GM23338 (cell line): ENCODE measurements at regions not wholly inside any gene's neighbourhood (a gene's known extent, or its start where the extent isn't known, plus 50 kb on each side); places are given as distances from the start of the nearest gene placed in this dataset.

Experiments
- ATAC-seq: fragments of 200-7000 bp; cut with Tn5 transposase; 3 replicates; pipeline ENCODE4 v1.9.1; 2020
- DNase-seq: peaks from one replicate; pipeline ENCODE4 v3.0.0-alpha.2; 2015; ENCODE audit warnings: low spot score
- H2AFZ ChIP-seq: fragments of 200-600 bp; sonication (generic); 2 replicates; pipeline ENCODE4 v1.8.0; 2016; ENCODE audit warnings: antibody characterized with exemption, mild to moderate bottlenecking, moderate library complexity
- H3F3A ChIP-seq: fragments of 200-600 bp; sonication (generic); replicated peaks from 2 replicates; pipeline ENCODE4 v1.8.0; 2017; ENCODE audit warnings: antibody characterized with exemption, mixed run types, low read depth
- H3K27ac ChIP-seq: fragments of 200-600 bp; sonication (generic); 2 replicates; pipeline ENCODE4 v1.6.1; 2016; ENCODE audit warnings: low read depth
- H3K27me3 ChIP-seq: fragments of 200-600 bp; sonication (generic); 2 replicates; pipeline ENCODE4 v1.8.0; 2016; ENCODE audit warnings: mild to moderate bottlenecking, mixed run types, moderate library complexity; ENCODE audit not compliant: insufficient read depth
- H3K36me3 ChIP-seq: fragments of 200-600 bp; sonication (generic); 2 replicates; pipeline ENCODE4 v1.8.0; 2016; ENCODE audit warnings: mild to moderate bottlenecking; ENCODE audit not compliant: insufficient read depth
- H3K4me1 ChIP-seq: fragments of 200-600 bp; sonication (generic); 2 replicates; pipeline ENCODE4 v1.8.0; 2016; ENCODE audit warnings: mild to moderate bottlenecking, moderate library complexity; ENCODE audit not compliant: insufficient read depth
- H3K4me2 ChIP-seq: fragments of 200-600 bp; sonication (generic); 2 replicates; pipeline ENCODE4 v1.7.1; 2017; ENCODE audit warnings: mixed run types
- H3K4me3 ChIP-seq: fragments of 200-600 bp; sonication (generic); 2 replicates; pipeline ENCODE4 v1.6.1; 2016; ENCODE audit warnings: mixed run types
- H3K79me2 ChIP-seq: fragments of 200-600 bp; sonication (generic); replicated peaks from 2 replicates; pipeline ENCODE4 v1.8.0; 2017; ENCODE audit warnings: mild to moderate bottlenecking; ENCODE audit not compliant: insufficient read depth
- H3K9me2 ChIP-seq: fragments of 200-600 bp; sonication (generic); 2 replicates; pipeline ENCODE4 v1.8.0; 2017; ENCODE audit not compliant: insufficient read depth
- H4K20me1 ChIP-seq: fragments of 200-600 bp; sonication (generic); replicated peaks from 2 replicates; pipeline ENCODE4 v1.8.0; 2017; ENCODE audit warnings: mild to moderate bottlenecking; ENCODE audit not compliant: insufficient read depth
- H3K27ac Mint-ChIP-seq: 2 replicates; pipeline ENCODE4 v1.8.0; 2020; ENCODE audit warnings: inconsistent platforms, mild to moderate bottlenecking, moderate library complexity, mixed read lengths
- H3K27me3 Mint-ChIP-seq: 3 replicates; pipeline ENCODE4 v1.8.0; 2022; ENCODE audit warnings: low read depth, mild to moderate bottlenecking, moderate library complexity, mixed read lengths, inconsistent platforms; ENCODE audit not compliant: insufficient read depth, poor library complexity
- H3K36me3 Mint-ChIP-seq: 3 replicates; pipeline ENCODE4 v1.8.0; 2021; ENCODE audit warnings: low read depth, mild to moderate bottlenecking, inconsistent platforms, moderate library complexity, mixed read lengths
- H3K4me1 Mint-ChIP-seq: 3 replicates; pipeline ENCODE4 v1.8.0; 2020; ENCODE audit warnings: mild to moderate bottlenecking, inconsistent platforms, mixed read lengths
- H3K4me3 Mint-ChIP-seq: 3 replicates; pipeline ENCODE4 v1.8.0; 2021; ENCODE audit warnings: moderate library complexity, mild to moderate bottlenecking, inconsistent platforms, mixed read lengths
- H3K9me3 Mint-ChIP-seq: 3 replicates; pipeline ENCODE4 v1.8.0; 2020; ENCODE audit warnings: moderate library complexity, mild to moderate bottlenecking, inconsistent platforms, mixed read lengths
- CREB1 ChIP-seq: fragments of 250-450 bp; sonication (Bioruptor Pico); IDR thresholded peaks from 2 replicates; pipeline ENCODE4 v1.5.0; 2020; ENCODE audit warnings: low read depth, mild to moderate bottlenecking, moderate library complexity
- EZH2 ChIP-seq: fragments of 200-600 bp; sonication (generic); IDR thresholded peaks from one replicate; pipeline ENCODE4 v1.8.0; 2017; ENCODE audit warnings: antibody characterized with exemption, mild to moderate bottlenecking, low read depth; ENCODE audit not compliant: unreplicated experiment
- EZH2phosphoT487 ChIP-seq: fragments of 200-600 bp; sonication (generic); IDR thresholded peaks from one replicate; pipeline ENCODE4 v1.8.1; 2018; ENCODE audit warnings: antibody characterized with exemption; ENCODE audit not compliant: unreplicated experiment
- JUNB ChIP-seq: IDR thresholded peaks from one replicate; pipeline ENCODE4 v1.6.1; 2016; ENCODE audit warnings: antibody characterized with exemption; ENCODE audit not compliant: unreplicated experiment
- NANOG ChIP-seq: IDR thresholded peaks from 2 replicates; pipeline ENCODE4 v1.6.1; 2016; ENCODE audit warnings: antibody characterized with exemption, borderline replicate concordance
- POLR2AphosphoS5 ChIP-seq: IDR thresholded peaks from 2 replicates; pipeline ENCODE4 v1.6.1; 2016; ENCODE audit warnings: antibody characterized with exemption, low read depth
- REST ChIP-seq: IDR thresholded peaks from one replicate; pipeline ENCODE4 v1.6.1; 2018; ENCODE audit warnings: antibody characterized with exemption; ENCODE audit not compliant: unreplicated experiment
- STAT1 ChIP-seq: IDR thresholded peaks from one replicate; pipeline ENCODE4 v1.6.1; 2016; ENCODE audit warnings: antibody characterized with exemption; ENCODE audit not compliant: unreplicated experiment
- ZNF114 ChIP-seq: fragments of 250-450 bp; sonication (Bioruptor Pico); IDR thresholded peaks from 2 replicates; pipeline ENCODE4 v1.5.0; 2020; ENCODE audit warnings: mild to moderate bottlenecking, moderate library complexity
- ZNF331 ChIP-seq: fragments of 250-450 bp; sonication (Bioruptor Pico); IDR thresholded peaks from 2 replicates; pipeline ENCODE4 v1.5.0; 2020; ENCODE audit warnings: low read depth, mild to moderate bottlenecking, moderate library complexity
- TF ChIP-seq, protein P1 (sequence below): fragments of 250-450 bp; sonication (Bioruptor Pico); IDR thresholded peaks from 2 replicates; pipeline ENCODE4 v1.5.0; 2020; ENCODE audit warnings: mild to moderate bottlenecking, moderate library complexity
- TF ChIP-seq, protein P2 (sequence below), 2 experiments: fragments of 200-600 bp in 1 of 2; sonication (generic) in 1 of 2; conservative IDR thresholded peaks; 2 replicates each; pipeline versions ENCODE4 v1.5.1 to v1.6.1; 2016 to 2017; ENCODE audit warnings: antibody characterized with exemption in 2 of 2, low read depth in 2 of 2, mild to moderate bottlenecking in 2 of 2, moderate library complexity in 1 of 2

DNA sequence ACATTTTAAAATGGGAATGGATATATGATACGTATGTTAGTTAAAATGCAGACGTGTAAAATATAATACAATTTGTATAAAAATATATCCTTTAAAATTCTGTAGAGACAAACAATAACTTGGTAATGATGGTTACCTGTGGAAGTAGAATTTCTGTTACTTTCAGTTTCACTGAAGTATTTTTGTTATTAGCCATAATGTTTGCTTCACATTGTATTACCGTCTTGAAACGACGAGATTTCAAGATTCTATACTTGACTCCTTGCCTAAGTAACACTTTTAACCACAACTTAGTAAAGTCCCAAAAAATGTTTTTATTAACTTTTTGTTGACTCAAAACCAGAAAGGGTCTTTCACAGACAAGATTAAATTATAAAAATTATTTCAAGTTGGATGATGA, 488.3 kb upstream of the VRK2 start:
- DNase-seq (no peak), ATAC-seq (no peak)
- no peaks in the 10 kb centered on the region for H3K27me3 ChIP-seq
- peaks cover 8% of the 10 kb centered on the region; the same call in 1 of the 3 replicates for H3K9me3 Mint-ChIP-seq
- no peaks in the 10 kb centered on the region for H3K79me2 ChIP-seq
- no peaks in the 10 kb centered on the region for H3K4me1 ChIP-seq
- H2AFZ ChIP-seq: no peak overlapping the region
- no peaks in the 10 kb centered on the region for H3K36me3 Mint-ChIP-seq
- H3K4me3 Mint-ChIP-seq: no peak overlapping the region
- H3K27ac Mint-ChIP-seq: no peak overlapping the region
- H4K20me1 ChIP-seq: no peaks in the 10 kb centered on the region
- H3K36me3 ChIP-seq: no peaks in the 10 kb centered on the region
- no peaks in the 10 kb centered on the region for H3F3A ChIP-seq
- no peak overlapping the region for H3K4me2 ChIP-seq
- H3K9me2 ChIP-seq: no peaks in the 10 kb centered on the region
- H3K4me1 Mint-ChIP-seq: no peaks in the 10 kb centered on the region
- H3K4me3 ChIP-seq: no peak overlapping the region
- no peaks in the 10 kb centered on the region for H3K27me3 Mint-ChIP-seq
- TF ChIP-seq EZH2 (no peak), POLR2AphosphoS5 (no peak), ZNF331 (CRISPR knock-in tag) (no peak), CREB1 (no peak), JUNB (no peak), EZH2phosphoT487 (no peak), ZNF114 (CRISPR knock-in tag) (no peak), NANOG (no peak), REST (no peak), STAT1 (no peak)
- TF ChIP-seq, protein P1, sequence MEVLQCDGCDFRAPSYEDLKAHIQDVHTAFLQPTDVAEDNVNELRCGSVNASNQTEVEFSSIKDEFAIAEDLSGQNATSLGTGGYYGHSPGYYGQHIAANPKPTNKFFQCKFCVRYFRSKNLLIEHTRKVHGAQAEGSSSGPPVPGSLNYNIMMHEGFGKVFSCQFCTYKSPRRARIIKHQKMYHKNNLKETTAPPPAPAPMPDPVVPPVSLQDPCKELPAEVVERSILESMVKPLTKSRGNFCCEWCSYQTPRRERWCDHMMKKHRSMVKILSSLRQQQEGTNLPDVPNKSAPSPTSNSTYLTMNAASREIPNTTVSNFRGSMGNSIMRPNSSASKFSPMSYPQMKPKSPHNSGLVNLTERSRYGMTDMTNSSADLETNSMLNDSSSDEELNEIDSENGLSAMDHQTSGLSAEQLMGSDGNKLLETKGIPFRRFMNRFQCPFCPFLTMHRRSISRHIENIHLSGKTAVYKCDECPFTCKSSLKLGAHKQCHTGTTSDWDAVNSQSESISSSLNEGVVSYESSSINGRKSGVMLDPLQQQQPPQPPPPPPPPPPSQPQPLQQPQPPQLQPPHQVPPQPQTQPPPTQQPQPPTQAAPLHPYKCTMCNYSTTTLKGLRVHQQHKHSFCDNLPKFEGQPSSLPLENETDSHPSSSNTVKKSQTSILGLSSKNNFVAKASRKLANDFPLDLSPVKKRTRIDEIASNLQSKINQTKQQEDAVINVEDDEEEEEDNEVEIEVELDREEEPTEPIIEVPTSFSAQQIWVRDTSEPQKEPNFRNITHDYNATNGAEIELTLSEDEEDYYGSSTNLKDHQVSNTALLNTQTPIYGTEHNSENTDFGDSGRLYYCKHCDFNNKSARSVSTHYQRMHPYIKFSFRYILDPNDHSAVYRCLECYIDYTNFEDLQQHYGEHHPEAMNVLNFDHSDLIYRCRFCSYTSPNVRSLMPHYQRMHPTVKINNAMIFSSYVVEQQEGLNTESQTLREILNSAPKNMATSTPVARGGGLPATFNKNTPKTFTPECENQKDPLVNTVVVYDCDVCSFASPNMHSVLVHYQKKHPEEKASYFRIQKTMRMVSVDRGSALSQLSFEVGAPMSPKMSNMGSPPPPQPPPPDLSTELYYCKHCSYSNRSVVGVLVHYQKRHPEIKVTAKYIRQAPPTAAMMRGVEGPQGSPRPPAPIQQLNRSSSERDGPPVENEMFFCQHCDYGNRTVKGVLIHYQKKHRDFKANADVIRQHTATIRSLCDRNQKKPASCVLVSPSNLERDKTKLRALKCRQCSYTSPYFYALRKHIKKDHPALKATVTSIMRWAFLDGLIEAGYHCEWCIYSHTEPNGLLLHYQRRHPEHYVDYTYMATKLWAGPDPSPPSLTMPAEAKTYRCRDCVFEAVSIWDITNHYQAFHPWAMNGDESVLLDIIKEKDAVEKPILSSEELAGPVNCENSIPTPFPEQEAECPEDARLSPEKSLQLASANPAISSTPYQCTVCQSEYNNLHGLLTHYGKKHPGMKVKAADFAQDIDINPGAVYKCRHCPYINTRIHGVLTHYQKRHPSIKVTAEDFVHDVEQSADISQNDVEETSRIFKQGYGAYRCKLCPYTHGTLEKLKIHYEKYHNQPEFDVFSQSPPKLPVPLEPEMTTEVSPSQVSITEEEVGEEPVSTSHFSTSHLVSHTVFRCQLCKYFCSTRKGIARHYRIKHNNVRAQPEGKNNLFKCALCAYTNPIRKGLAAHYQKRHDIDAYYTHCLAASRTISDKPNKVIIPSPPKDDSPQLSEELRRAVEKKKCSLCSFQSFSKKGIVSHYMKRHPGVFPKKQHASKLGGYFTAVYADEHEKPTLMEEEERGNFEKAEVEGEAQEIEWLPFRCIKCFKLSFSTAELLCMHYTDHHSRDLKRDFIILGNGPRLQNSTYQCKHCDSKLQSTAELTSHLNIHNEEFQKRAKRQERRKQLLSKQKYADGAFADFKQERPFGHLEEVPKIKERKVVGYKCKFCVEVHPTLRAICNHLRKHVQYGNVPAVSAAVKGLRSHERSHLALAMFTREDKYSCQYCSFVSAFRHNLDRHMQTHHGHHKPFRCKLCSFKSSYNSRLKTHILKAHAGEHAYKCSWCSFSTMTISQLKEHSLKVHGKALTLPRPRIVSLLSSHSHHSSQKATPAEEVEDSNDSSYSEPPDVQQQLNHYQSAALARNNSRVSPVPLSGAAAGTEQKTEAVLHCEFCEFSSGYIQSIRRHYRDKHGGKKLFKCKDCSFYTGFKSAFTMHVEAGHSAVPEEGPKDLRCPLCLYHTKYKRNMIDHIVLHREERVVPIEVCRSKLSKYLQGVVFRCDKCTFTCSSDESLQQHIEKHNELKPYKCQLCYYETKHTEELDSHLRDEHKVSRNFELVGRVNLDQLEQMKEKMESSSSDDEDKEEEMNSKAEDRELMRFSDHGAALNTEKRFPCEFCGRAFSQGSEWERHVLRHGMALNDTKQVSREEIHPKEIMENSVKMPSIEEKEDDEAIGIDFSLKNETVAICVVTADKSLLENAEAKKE: no peak
- TF ChIP-seq, protein P2, sequence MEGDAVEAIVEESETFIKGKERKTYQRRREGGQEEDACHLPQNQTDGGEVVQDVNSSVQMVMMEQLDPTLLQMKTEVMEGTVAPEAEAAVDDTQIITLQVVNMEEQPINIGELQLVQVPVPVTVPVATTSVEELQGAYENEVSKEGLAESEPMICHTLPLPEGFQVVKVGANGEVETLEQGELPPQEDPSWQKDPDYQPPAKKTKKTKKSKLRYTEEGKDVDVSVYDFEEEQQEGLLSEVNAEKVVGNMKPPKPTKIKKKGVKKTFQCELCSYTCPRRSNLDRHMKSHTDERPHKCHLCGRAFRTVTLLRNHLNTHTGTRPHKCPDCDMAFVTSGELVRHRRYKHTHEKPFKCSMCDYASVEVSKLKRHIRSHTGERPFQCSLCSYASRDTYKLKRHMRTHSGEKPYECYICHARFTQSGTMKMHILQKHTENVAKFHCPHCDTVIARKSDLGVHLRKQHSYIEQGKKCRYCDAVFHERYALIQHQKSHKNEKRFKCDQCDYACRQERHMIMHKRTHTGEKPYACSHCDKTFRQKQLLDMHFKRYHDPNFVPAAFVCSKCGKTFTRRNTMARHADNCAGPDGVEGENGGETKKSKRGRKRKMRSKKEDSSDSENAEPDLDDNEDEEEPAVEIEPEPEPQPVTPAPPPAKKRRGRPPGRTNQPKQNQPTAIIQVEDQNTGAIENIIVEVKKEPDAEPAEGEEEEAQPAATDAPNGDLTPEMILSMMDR (conservative IDR thresholded peaks at IDR 0.05; ENCODE audit: low read depth in 2 of 2): no peak
- no peak overlapping the region for H3K27ac ChIP-seq
